GM10248 (cell line): ENCODE measurements at regions not wholly inside any gene's neighbourhood (a gene's known extent, or its start where the extent isn't known, plus 50 kb on each side); places are given as distances from the start of the nearest gene placed in this dataset.

Experiments
- CTCF ChIA-PET: fragments of 300-600 bp; sonication (Branson Sonifier 250); formaldehyde crosslinking; extraction: SDS; loops from one replicate; lab custom pipeline; 2021; ENCODE audit warnings: antibody characterized with exemption; lab: Yijun Ruan, JAX
- POLR2A ChIA-PET: fragments of 350-650 bp; sonication (Branson Sonifier 250); formaldehyde crosslinking; extraction: SDS; loops from one replicate; lab custom pipeline; 2020; ENCODE audit warnings: antibody characterized with exemption; lab: Yijun Ruan, JAX
- DNase-seq: peaks from one replicate; pipeline ENCODE4 v3.0.0; 2012; ENCODE audit errors: extremely low spot score
- CTCF ChIP-seq: IDR thresholded peaks from 2 replicates; pipeline ENCODE4 v1.5.1; 2012; ENCODE audit warnings: mild to moderate bottlenecking, low read depth; ENCODE audit errors: extremely low read depth, missing control alignments, control extremely low read depth

GRCh38 chr21:38556390-38556789, 58.1 kb upstream of the ERG start:
- no peak for DNase-seq
- CTCF ChIA-PET: interaction anchor here (1.1 kb wide), 1 partner anchor 19 kb away, joined by 3 read pairs; no protein-coding TSS in a partner anchor
- POLR2A ChIA-PET: no interaction called here
- TF ChIP-seq CTCF: no peak

- POLR2A ChIA-PET: no interaction called here
- CTCF ChIA-PET: no interaction called here
- no peak for TF ChIP-seq CTCF
- DNase-seq: no peak
Measured at GRCh38 chr21:38561205-38561604, 62.9 kb upstream of the ERG start.

DNA sequence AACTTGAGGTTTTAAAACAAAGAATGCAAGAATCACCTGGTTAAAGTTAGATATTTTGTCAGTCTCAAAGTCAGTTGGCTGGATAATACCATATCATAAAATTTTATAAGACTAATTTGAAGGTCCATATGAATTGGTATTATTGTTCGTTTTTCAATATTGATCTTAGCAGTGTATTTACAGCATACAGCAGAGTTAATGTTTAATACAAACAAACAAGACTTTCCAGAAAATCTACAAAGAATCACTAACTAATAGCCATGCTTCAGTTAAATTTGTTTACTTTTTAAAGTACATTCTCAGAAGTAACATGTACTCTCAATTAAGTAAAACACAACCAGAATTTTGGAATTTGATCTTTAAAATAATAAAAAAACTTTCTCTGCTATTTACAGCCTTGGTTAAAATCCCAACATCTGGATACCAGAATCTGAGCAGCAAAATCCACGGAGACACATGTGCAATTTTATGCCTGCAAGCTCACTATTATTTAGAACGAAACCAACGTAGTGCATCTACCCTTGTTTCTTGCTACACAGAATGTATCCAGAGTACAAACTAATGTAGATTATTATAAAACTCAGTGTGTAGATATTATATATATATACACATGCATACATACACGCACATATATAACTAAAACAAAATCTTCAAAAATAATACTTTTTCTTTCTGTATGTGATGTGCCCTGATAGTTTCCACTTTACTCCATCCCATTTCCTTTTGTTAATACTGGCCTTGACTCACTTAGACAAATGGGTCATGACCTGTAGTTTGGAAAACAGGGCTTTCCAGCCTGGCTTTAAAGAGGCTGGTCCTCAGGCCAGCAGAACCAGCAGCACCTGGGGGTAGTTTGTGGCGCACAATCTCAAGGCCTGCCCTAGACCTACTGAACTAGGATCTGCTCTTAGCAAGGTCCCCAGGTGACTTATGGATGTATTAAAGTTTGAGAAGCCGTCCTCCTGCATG, 63.6 kb upstream of the ERG start:
- ChIA-PET CTCF (interaction anchor here (1.0 kb wide), 1 partner anchor 12 kb away, joined by 5 read pairs; no protein-coding TSS in a partner anchor), POLR2A (no interaction called here)
- TF ChIP-seq CTCF: no peak
- DNase-seq: no peak

GRCh38 chr21:38567335-38567969, 69.2 kb upstream of the ERG start:
- ChIA-PET POLR2A (no interaction called here), CTCF (no interaction called here)

GRCh38 chr21:38567970-38568360, 69.7 kb upstream of the ERG start:
- POLR2A ChIA-PET: no interaction called here
- no peak for TF ChIP-seq CTCF
- CTCF ChIA-PET: no interaction called here
- DNase-seq: no peak

More at GRCh38 chr21:38567335-38567969, 69.2 kb upstream of the ERG start:
- no peak for DNase-seq
- TF ChIP-seq CTCF: no peak

- ChIA-PET POLR2A (no interaction called here), CTCF (no interaction called here)
- no peak for TF ChIP-seq CTCF
Measured at GRCh38 chr21:38569733-38570132, 71.5 kb upstream of the ERG start.

More at GRCh38 chr21:38569733-38570132, 71.5 kb upstream of the ERG start:
- no peak for DNase-seq
